IMR-90 (cell line): ENCODE measurements at regions not wholly inside any gene's neighbourhood (a gene's known extent, or its start where the extent isn't known, plus 50 kb on each side); places are given as distances from the start of the nearest gene placed in this dataset.

Source experiments
- ATAC-seq: fragments of 200-7000 bp; cut with Tn5 transposase; 2 replicates; pipeline ENCODE4 v1.9.1; 2020; ENCODE audit warnings: low read depth, mild to moderate bottlenecking, moderate library complexity
- BruUV-seq: library from RNA; stranded (reverse); fragments of 400-500 nt; replicated peaks from 2 replicates; lab custom pipeline; 2021; lab: Mats Ljungman, UMichigan
- CTCF ChIA-PET: fragments of 300-600 bp; formaldehyde crosslinking; extraction: SDS; loops from one replicate; lab custom pipeline; 2021; ENCODE audit warnings: antibody characterized with exemption; lab: Yijun Ruan, JAX
- POLR2A ChIA-PET: fragments of 300-600 bp; sonication (Branson Sonifier 250); formaldehyde crosslinking; loops from one replicate; lab custom pipeline; 2022; ENCODE audit warnings: antibody characterized with exemption; ENCODE audit not compliant: unreplicated experiment; lab: Charles Lee
- DNase-seq: peaks from one replicate; pipeline ENCODE4 v3.0.0; 2013
- H2AFZ ChIP-seq: replicated peaks from 2 replicates; pipeline ENCODE3; 2013; ENCODE audit warnings: low read length, mild to moderate bottlenecking; ENCODE audit not compliant: poor library complexity
- H2AK5ac ChIP-seq: 2 replicates; pipeline ENCODE4 v1.6.1; 2013; ENCODE audit warnings: low read depth, low read length, inconsistent platforms
- H2AK9ac ChIP-seq: replicated peaks from 2 replicates; pipeline ENCODE3; 2013; ENCODE audit warnings: mild to moderate bottlenecking, low read depth, low read length, moderate library complexity; ENCODE audit not compliant: poor library complexity
- H2BK120ac ChIP-seq: 2 replicates; pipeline ENCODE4 v1.6.1; 2013; ENCODE audit warnings: low read depth, low read length, inconsistent platforms
- H2BK15ac ChIP-seq: 3 replicates; pipeline ENCODE4 v1.6.1; 2013; ENCODE audit warnings: low read depth, low read length, inconsistent platforms
- H2BK20ac ChIP-seq: 2 replicates; pipeline ENCODE4 v1.6.1; 2013; ENCODE audit warnings: low read depth, mild to moderate bottlenecking, inconsistent platforms, low read length, moderate library complexity
- H2BK5ac ChIP-seq: 2 replicates; pipeline ENCODE4 v1.6.1; 2013; ENCODE audit warnings: mild to moderate bottlenecking, low read depth, low read length, inconsistent platforms; ENCODE audit not compliant: poor library complexity, severe bottlenecking
- H3K14ac ChIP-seq: replicated peaks from 2 replicates; pipeline ENCODE4 v1.6.1; 2013; ENCODE audit warnings: low read depth, low read length, inconsistent platforms
- H3K18ac ChIP-seq: 2 replicates; pipeline ENCODE4 v1.6.1; 2013; ENCODE audit warnings: low read depth, low read length, control low read depth
- H3K23ac ChIP-seq: 2 replicates; pipeline ENCODE4 v1.6.1; 2013; ENCODE audit warnings: low read depth, low read length, inconsistent platforms
- H3K27ac ChIP-seq: 2 replicates; pipeline ENCODE4 v1.5.1; 2013; ENCODE audit warnings: mild to moderate bottlenecking, control low read depth, low read length; ENCODE audit not compliant: insufficient read depth
- H3K27me3 ChIP-seq: 2 replicates; pipeline ENCODE4 v1.6.1; 2013; ENCODE audit warnings: low read length; ENCODE audit not compliant: control insufficient read depth, insufficient read depth
- H3K36me3 ChIP-seq: 2 replicates; pipeline ENCODE4 v1.6.1; 2013; ENCODE audit warnings: low read length, mixed read lengths; ENCODE audit not compliant: control insufficient read depth, insufficient read depth
- H3K4ac ChIP-seq: 2 replicates; pipeline ENCODE4 v1.6.1; 2013; ENCODE audit warnings: low read depth, low read length, inconsistent platforms
- H3K4me1 ChIP-seq: 2 replicates; pipeline ENCODE4 v1.6.1; 2013; ENCODE audit warnings: low read length, mixed read lengths; ENCODE audit not compliant: control insufficient read depth, insufficient read depth
- H3K4me2 ChIP-seq: 2 replicates; pipeline ENCODE4 v1.6.1; 2013; ENCODE audit warnings: low read depth, mild to moderate bottlenecking, control low read depth, low read length, moderate library complexity
- H3K4me3 ChIP-seq: 2 replicates; pipeline ENCODE4 v1.5.1; 2013; ENCODE audit warnings: low read depth, mild to moderate bottlenecking, control low read depth, low read length, moderate library complexity; ENCODE audit not compliant: insufficient read depth
- H3K56ac ChIP-seq: 2 replicates; pipeline ENCODE4 v1.6.1; 2013; ENCODE audit warnings: low read length, inconsistent platforms; ENCODE audit not compliant: insufficient read depth; ENCODE audit errors: extremely low read depth
- H3K79me1 ChIP-seq, 2 experiments: 2 replicates each; pipeline ENCODE4 v1.6.1; 2013; ENCODE audit warnings: low read length in 2 of 2, inconsistent platforms in 1 of 2, low read depth in 1 of 2
- H3K9ac ChIP-seq: 2 replicates; pipeline ENCODE4 v1.6.1; 2013; ENCODE audit warnings: low read depth, low read length, control low read depth
- H3K9me1 ChIP-seq: 2 replicates; pipeline ENCODE4 v1.6.1; 2013; ENCODE audit warnings: low read length, inconsistent platforms; ENCODE audit not compliant: insufficient read depth
- H3K9me3 ChIP-seq: 2 replicates; pipeline ENCODE4 v1.6.1; 2013; ENCODE audit warnings: low read length; ENCODE audit not compliant: control insufficient read depth, insufficient read depth
- H4K20me1 ChIP-seq: 2 replicates; pipeline ENCODE4 v1.6.1; 2013; ENCODE audit warnings: low read length, inconsistent platforms; ENCODE audit not compliant: insufficient read depth
- H4K5ac ChIP-seq: 2 replicates; pipeline ENCODE4 v1.6.1; 2013; ENCODE audit warnings: mild to moderate bottlenecking, low read depth, low read length, control low read depth
- H4K8ac ChIP-seq, 2 experiments: 2 replicates each; pipeline ENCODE4 v1.6.1; 2013; ENCODE audit warnings: low read depth in 2 of 2, low read length in 2 of 2, control low read depth in 1 of 2, inconsistent platforms in 1 of 2
- H4K91ac ChIP-seq: 2 replicates; pipeline ENCODE4 v1.6.1; 2013; ENCODE audit warnings: low read depth, low read length, inconsistent platforms; ENCODE audit not compliant: insufficient read depth
- CEBPB ChIP-seq: IDR thresholded peaks from 2 replicates; pipeline ENCODE4 v1.6.1; 2012; ENCODE audit warnings: low read depth, low read length, improper control_type of control experiment
- FOS ChIP-seq: fragments of 150-350 bp; IDR thresholded peaks from 2 replicates; pipeline ENCODE4 v1.6.1; 2016; ENCODE audit warnings: low read depth, low read length
- NFE2L2 ChIP-seq: fragments of 150-350 bp; IDR thresholded peaks from 2 replicates; pipeline ENCODE4 v1.6.1; 2016; ENCODE audit warnings: low read depth, mild to moderate bottlenecking, low read length
- RAD21 ChIP-seq: IDR thresholded peaks from 2 replicates; pipeline ENCODE4 v1.6.1; 2012; ENCODE audit warnings: low read length, improper control_type of control experiment
- WGBS, 2 experiments: methylation state at CpG; one replicate each; pipeline versions ENCODE4 v1.1.5 to v1.1.7; 2013; ENCODE audit warnings: missing lambda C conversion rate in 2 of 2; ENCODE audit not compliant: insufficient read length in 1 of 2; ENCODE audit errors: extremely low coverage in 2 of 2; 5-methylcytosine and 5-hydroxymethylcytosine counted together
- dilution Hi-C: fragments of 300-500 bp; cut with HindIII; formaldehyde crosslinking; loops from one replicate; pipeline ENCODE4 v1.14.3; 2018; ENCODE audit warnings: low sequenced_read_pairs; ENCODE audit not compliant: unreplicated experiment
- in situ Hi-C: fragments of 300-500 bp; cut with MboI; formaldehyde crosslinking; loops from 3 replicates; pipeline ENCODE4 v1.14.3; 2019; ENCODE audit warnings: low sequenced_read_pairs, inconsistent platforms, mixed read lengths
- intact Hi-C: fragments of 100-400 bp; cut with micrococcal nuclease; formaldehyde crosslinking; loops from 2 replicates; pipeline ENCODE4 v1.10.0; 2022
- TF ChIP-seq, protein P1 (sequence below): fragments of 150-350 bp; IDR thresholded peaks from 2 replicates; pipeline ENCODE4 v1.6.1; 2016; ENCODE audit warnings: low read depth, mild to moderate bottlenecking, low read length, moderate library complexity, borderline replicate concordance

DNA sequence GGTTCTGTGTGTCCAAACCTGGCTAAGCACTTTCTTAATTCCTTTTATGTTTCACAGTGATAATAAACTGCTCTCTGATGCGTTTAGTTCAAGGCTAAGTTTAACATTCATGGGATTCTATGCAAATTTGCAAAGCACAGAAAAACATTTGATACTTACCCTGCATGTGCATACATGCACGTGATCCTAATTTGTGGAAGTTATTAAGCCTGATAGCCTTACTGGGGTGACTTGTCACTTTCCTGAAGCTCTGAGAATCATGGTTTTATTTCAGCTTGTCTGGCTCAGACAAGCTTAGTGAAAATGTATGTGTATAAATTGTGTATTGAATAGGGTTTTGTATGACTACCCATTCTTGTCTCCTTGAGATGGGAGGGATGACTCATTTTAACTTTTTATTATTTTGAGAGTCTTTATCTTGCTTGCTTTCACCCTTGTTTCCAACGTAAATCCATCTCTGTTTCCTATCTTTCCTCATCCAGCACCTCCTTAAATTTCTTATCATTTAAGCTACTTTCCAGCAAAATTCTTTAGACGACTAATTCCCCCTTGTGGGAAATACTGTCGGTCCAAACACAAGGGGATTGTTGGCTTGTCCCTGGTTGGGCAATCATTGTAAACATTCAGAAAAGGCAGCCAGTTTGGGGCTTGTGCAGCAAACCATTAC lies 167.1 kb downstream of the C11orf91 start:
- peak; percentile 54 for DNase-seq
- Histone ChIP-seq H3K14ac (peak overlapping the region; percentile 57; the same call in 1 of the 2 replicates), H2BK5ac (peak overlapping the region; percentile 42), H3K27ac (no peak overlapping the region), H3K23ac (peak overlapping the region; percentile 13; the same call in 1 of the 2 replicates), H2AK5ac (no peak overlapping the region; the same call in 1 of the 2 replicates), H4K91ac (no peak overlapping the region), H3K9me1 (peaks cover 12% of the 10 kb centered on the region), H3K4me2 (peak overlapping the region; percentile 56; the same call in 1 of the 2 replicates), H3K4ac (no peak overlapping the region; the same call in 1 of the 2 replicates), H2AK9ac (no peak overlapping the region), H2BK120ac (peak overlapping the region; percentile 3; the same call in 1 of the 2 replicates), H3K36me3 (no peaks in the 10 kb centered on the region), H3K4me3 (no peak overlapping the region), H4K8ac (no peak overlapping the region; a peak in 1 of 4 replicates), H3K27me3 (no peaks in the 10 kb centered on the region), H3K9me3 (peaks cover 5% of the 10 kb centered on the region), H4K5ac (no peak overlapping the region), H3K18ac (no peak overlapping the region), H2BK20ac (peak overlapping the region; percentile 32; the same call in 1 of the 2 replicates), H3K9ac (no peak overlapping the region), H4K20me1 (no peaks in the 10 kb centered on the region), H2AFZ (no peak overlapping the region), H3K56ac (no peak overlapping the region), H3K4me1 (peaks cover 4% of the 10 kb centered on the region), H3K79me1 (peaks cover 0 to 30% of the 10 kb centered on the region in 2 experiments; a peak in 3 of 4 replicates), H2BK15ac (peak overlapping the region; percentile 60; the same call in 1 of the 3 replicates)
- TF ChIP-seq CEBPB (peak; percentile 76), RAD21 (no peak), NFE2L2 (no peak), FOS (peak; percentile 38; the same call in 1 of the 2 replicates)
- TF ChIP-seq, protein P1, sequence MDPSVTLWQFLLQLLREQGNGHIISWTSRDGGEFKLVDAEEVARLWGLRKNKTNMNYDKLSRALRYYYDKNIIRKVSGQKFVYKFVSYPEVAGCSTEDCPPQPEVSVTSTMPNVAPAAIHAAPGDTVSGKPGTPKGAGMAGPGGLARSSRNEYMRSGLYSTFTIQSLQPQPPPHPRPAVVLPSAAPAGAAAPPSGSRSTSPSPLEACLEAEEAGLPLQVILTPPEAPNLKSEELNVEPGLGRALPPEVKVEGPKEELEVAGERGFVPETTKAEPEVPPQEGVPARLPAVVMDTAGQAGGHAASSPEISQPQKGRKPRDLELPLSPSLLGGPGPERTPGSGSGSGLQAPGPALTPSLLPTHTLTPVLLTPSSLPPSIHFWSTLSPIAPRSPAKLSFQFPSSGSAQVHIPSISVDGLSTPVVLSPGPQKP, result no peak
- in situ Hi-C loops (no loop called here), dilution Hi-C loops (no loop called here), intact Hi-C loops (loop anchor here (5.0 kb wide), 2 partner anchors 81 to 151 kb away; no protein-coding TSS in a partner anchor)
- WGBS, 2 experiments, result 0% methylated on average over 1 of the region's 5 CpGs; no CpG with 5 or more reads in 1 of the 2 experiments
- peak; percentile 55 for ATAC-seq
- POLR2A ChIA-PET, result no interaction called here
- CTCF ChIA-PET, result no interaction called here
- no TSS peak for BruUV-seq
